CD4-positive, alpha-beta T cell treated with Interleukin-4 for 1 hour (primary cell): ENCODE measurements at regions not wholly inside any gene's neighbourhood (a gene's known extent, or its start where the extent isn't known, plus 50 kb on each side); places are given as distances from the start of the nearest gene placed in this dataset.

Experiments used
- DNase-seq, 2 donors: peaks; one replicate each; pipeline ENCODE4 v3.0.0-alpha.2; 2020 to 2022

DNA sequence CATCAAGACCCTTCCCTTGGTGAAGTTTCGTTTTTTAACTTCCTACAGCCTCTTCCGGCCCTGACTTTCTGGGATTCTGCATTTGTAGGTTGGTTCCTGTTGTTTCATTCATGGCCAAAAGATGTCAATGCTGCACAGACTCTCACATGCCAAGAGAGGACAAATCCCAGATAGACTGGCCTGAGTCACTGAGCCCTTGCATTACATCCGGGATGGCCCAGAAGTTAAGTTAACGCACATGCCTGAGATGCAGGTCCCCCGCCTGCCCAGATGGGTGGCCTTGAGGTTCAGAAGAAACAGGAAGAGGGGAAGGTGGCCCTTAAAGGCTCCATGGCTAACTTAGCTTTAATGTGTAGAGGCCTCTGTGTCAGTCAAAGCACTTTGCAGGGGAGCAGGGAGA, 51.6 kb upstream of the SRGAP3 start:
- no peak for DNase-seq

DNA sequence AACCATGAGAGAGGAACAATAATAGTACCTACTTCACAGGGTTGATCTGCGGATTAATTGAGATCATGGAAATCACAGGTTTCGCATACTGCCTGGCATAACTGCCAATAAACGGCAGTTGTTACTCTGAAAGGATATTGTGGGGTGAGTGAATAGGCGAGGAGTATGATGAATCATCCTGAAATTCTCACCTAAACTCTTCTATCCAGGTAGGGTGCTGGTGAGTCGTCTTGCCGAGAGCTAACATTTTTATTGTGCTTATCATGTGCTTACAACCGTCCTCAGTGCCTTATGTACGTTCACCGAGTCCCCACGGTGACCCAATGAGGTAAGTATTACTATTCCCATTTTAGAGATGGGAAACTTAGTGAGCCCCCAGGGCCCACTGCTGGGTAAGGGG, 52.4 kb upstream of the SRGAP3 start:
- DNase-seq, result no peak

DNA sequence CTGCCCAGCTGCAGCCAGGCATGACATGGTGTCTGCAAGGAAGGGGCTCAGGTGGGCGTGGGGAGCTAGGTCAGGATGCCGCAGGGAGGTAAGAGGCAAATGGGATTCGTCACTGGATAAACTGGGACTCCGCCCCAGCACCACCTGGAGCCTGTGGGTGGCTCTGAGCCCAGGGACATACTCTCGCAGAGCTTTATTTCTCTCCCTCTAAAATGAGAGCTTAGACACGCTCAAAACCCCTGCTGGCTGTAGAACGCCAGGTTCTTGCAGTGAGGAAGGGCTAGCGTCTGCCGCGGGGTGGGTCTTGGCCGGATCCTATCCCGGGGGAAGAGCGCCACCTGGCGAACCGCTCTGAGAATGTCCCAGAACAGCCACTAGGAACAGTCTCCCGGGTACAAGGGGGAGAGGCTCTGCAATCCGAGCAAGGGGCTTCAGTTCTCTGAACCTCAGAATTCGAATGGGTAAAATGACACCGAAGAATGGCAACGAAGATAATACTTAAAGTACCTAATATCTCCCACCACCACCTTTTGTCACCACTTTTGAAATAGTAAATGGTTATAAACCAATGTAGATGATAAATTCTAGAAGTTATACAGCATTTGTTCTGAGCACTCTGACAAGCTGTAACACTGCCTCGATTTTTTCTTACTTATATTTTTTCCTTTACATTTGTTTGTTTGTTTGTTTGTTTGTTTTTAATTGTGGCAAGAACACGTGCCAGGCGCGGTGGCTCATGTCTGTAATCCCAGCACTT, 53.2 kb upstream of the SRGAP3 start:
- peak; percentile 73 to 75 for DNase-seq

DNA sequence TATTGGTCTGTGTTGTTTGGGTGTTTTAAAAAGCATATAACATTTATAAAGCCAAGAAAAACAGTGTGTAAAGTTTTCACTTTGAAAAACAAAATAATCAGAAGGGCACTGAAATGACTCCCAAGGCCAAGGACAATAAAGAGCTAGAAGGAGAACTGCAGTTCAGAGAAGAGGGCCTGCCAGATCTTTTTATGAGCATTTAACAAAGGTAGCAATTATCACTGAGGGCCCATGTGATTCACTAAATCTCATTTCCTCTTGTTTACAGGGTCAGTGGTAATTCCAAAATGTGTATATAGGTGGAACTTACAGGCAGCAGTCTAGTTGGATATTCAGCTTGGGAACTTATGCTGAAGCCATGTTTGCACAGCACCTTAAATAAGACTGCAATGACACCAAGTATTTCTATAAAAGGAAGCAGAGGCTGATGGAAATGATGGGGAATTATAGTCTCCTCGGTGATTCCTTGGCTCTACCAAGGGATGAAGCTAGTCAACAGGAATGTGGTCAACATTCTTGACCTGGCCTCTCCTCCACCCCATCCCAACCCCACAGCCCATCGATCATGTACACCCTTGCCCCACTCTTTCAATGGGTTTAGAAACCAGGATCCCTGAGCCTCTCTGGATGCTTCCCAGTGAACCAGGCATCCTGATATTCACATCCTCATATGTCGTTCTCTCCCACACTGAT, 54.4 kb upstream of the THUMPD3 start:
- DNase-seq, result no peak

DNA sequence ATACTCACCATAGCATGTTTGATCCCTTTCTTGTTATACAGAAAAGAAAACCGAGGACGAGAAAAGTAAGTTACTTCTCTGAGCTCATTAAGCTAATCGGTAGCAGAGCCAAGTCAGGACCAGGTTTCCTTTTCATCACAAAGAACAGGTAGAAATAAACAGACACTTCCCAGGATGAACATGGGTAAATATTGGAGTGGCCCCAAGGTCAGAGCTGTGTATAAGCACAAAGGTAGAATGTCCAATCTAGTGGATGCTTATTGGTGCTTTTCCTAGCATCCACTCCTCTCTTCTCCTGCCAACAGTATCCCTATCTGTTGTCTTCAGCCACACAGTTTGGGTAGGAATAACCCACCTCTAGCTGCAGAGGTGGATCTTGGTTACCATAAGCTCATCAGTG, 52.8 kb upstream of the THUMPD3 start:
- no peak for DNase-seq

DNA sequence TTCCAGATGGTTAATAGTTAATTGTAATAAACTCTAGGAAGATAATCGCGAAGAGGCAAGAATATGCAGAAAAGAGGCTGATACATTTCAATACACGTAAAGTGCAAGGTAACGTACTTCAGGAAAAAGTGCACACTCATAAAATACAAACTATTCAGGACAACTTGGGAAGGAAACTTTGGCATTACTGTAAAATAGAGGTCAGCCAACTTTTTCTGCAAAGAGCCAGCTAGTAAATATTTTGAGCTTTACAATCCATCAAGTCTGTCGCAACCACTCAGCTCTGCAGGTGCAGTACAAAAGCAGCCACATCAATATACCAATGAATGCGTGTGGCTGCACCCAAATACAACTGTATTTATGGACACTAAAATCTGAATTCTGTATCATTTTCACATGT, 51.6 kb upstream of the THUMPD3 start:
- no peak for DNase-seq
